GM12892 (cell line): ENCODE measurements at regions not wholly inside any gene's neighbourhood (a gene's known extent, or its start where the extent isn't known, plus 50 kb on each side); places are given as distances from the start of the nearest gene placed in this dataset.

Experiments
- POLR2A ChIP-seq: IDR thresholded peaks from 2 replicates; pipeline ENCODE4 v1.6.1; 2011; ENCODE audit warnings: low read depth, low read length, control low read depth
- TAF1 ChIP-seq: IDR thresholded peaks from 2 replicates; pipeline ENCODE4 v1.6.1; 2011; ENCODE audit warnings: low read depth, mild to moderate bottlenecking, control low read depth, low read length, borderline replicate concordance

GRCh38 chr2:47720559-47720958, 62.4 kb upstream of the MSH6 start:
- no peak for TF ChIP-seq TAF1
- TF ChIP-seq POLR2A, result no peak
